Effector memory CD4-positive, alpha-beta T cell (primary cell): ENCODE measurements at regions not wholly inside any gene's neighbourhood (a gene's known extent, or its start where the extent isn't known, plus 50 kb on each side); places are given as distances from the start of the nearest gene placed in this dataset.
"Not testable (repeated sequence)": the region's sequence is repeated elsewhere in the genome, so short reads cannot be mapped to it uniquely, and the experiment has no call there.

ENCODE experiments used
- DNase-seq, 3 donors: peaks; one replicate each; pipeline ENCODE4 v3.0.0-alpha.2; 2020
- H3K27ac ChIP-seq: 2 replicates; pipeline ENCODE4 v1.7.0; 2013; ENCODE audit warnings: mild to moderate bottlenecking, low read length, moderate library complexity; ENCODE audit not compliant: insufficient read depth, poor library complexity, severe bottlenecking
- H3K27me3 ChIP-seq: replicated peaks from 2 replicates; pipeline ENCODE4 v1.7.0; 2013; ENCODE audit warnings: mild to moderate bottlenecking, low read length; ENCODE audit not compliant: insufficient read depth, control insufficient read depth, poor library complexity, severe bottlenecking
- H3K36me3 ChIP-seq: 2 replicates; pipeline ENCODE4 v1.7.0; 2013; ENCODE audit warnings: mild to moderate bottlenecking, low read length, moderate library complexity; ENCODE audit not compliant: control insufficient read depth, insufficient read depth
- H3K4me1 ChIP-seq: 2 replicates; pipeline ENCODE4 v1.7.0; 2013; ENCODE audit warnings: low read length, mild to moderate bottlenecking; ENCODE audit not compliant: control insufficient read depth, insufficient read depth, poor library complexity, severe bottlenecking
- H3K4me3 ChIP-seq: 2 replicates; pipeline ENCODE4 v1.7.0; 2013; ENCODE audit warnings: low read length, low read depth, mild to moderate bottlenecking; ENCODE audit not compliant: insufficient read depth, poor library complexity, severe bottlenecking
- H3K9me3 ChIP-seq: 2 replicates; pipeline ENCODE4 v1.7.0; 2013; ENCODE audit warnings: mild to moderate bottlenecking, low read length, moderate library complexity; ENCODE audit not compliant: control insufficient read depth

- H3K27ac ChIP-seq, H3K4me3 ChIP-seq, H3K9me3 ChIP-seq, H3K27me3 ChIP-seq, H3K4me1 ChIP-seq, H3K36me3 ChIP-seq, DNase-seq: not testable (repeated sequence)
These were observed 490.5 kb downstream of the DMAC1 start for GRCh38 chr9:7309051-7309450.

- Histone ChIP-seq H3K27ac (no peak overlapping the region), H3K4me3 (no peak overlapping the region), H3K27me3 (no peaks in the 10 kb centered on the region), H3K9me3 (peaks cover 2% of the 10 kb centered on the region), H3K4me1 (no peaks in the 10 kb centered on the region), H3K36me3 (no peaks in the 10 kb centered on the region)
- no peak for DNase-seq
These were observed 493.9 kb downstream of the DMAC1 start for GRCh38 chr9:7305677-7306076.

GRCh38 chr9:7304627-7304995, 495.0 kb downstream of the DMAC1 start:
- H3K4me1 ChIP-seq, result no peaks in the 10 kb centered on the region
- no peak overlapping the region for H3K27ac ChIP-seq
- peaks cover under 1% of the 10 kb centered on the region for H3K9me3 ChIP-seq
- H3K4me3 ChIP-seq, result no peak overlapping the region
- no peaks in the 10 kb centered on the region for H3K36me3 ChIP-seq
- H3K27me3 ChIP-seq, result no peaks in the 10 kb centered on the region
- no peak for DNase-seq

- H3K36me3 ChIP-seq, result no peaks in the 10 kb centered on the region
- no peaks in the 10 kb centered on the region for H3K9me3 ChIP-seq
- H3K27me3 ChIP-seq, result no peaks in the 10 kb centered on the region
- H3K4me3 ChIP-seq, result no peak overlapping the region
- H3K4me1 ChIP-seq, result no peaks in the 10 kb centered on the region
- H3K27ac ChIP-seq, result no peak overlapping the region
- DNase-seq, result no peak
These were observed 495.5 kb downstream of the DMAC1 start for GRCh38 chr9:7303907-7304626.

- DNase-seq, result no peak
- Histone ChIP-seq H3K4me3 (no peak overlapping the region), H3K9me3 (no peaks in the 10 kb centered on the region), H3K4me1 (no peaks in the 10 kb centered on the region), H3K36me3 (no peaks in the 10 kb centered on the region), H3K27me3 (no peaks in the 10 kb centered on the region), H3K27ac (no peak overlapping the region)
These were observed 499.1 kb downstream of the DMAC1 start for GRCh38 chr9:7300484-7300883.

- no peak for DNase-seq
- H3K27ac ChIP-seq, result no peak overlapping the region
These were observed 501.5 kb downstream of the DMAC1 start for GRCh38 chr9:7298123-7298522.

GRCh38 chr9:7297521-7297920, 502.1 kb downstream of the DMAC1 start:
- Histone ChIP-seq H3K27me3 (no peaks in the 10 kb centered on the region), H3K9me3 (no peaks in the 10 kb centered on the region), H3K4me1 (no peaks in the 10 kb centered on the region), H3K27ac (no peak overlapping the region), H3K36me3 (no peaks in the 10 kb centered on the region), H3K4me3 (no peak overlapping the region)
- DNase-seq, result no peak

More at GRCh38 chr9:7298123-7298522, 501.5 kb downstream of the DMAC1 start:
- Histone ChIP-seq H3K27me3 (no peaks in the 10 kb centered on the region), H3K9me3 (no peaks in the 10 kb centered on the region), H3K4me3 (no peak overlapping the region), H3K4me1 (no peaks in the 10 kb centered on the region), H3K36me3 (no peaks in the 10 kb centered on the region)

GRCh38 chr9:7293091-7293490, 506.5 kb downstream of the DMAC1 start:
- H3K36me3 ChIP-seq, result no peaks in the 10 kb centered on the region
- H3K27ac ChIP-seq, result no peak overlapping the region
- no peak overlapping the region for H3K4me3 ChIP-seq
- no peak for DNase-seq
- H3K27me3 ChIP-seq, result no peaks in the 10 kb centered on the region
- H3K4me1 ChIP-seq, result no peaks in the 10 kb centered on the region
- no peaks in the 10 kb centered on the region for H3K9me3 ChIP-seq

GRCh38 chr9:7289773-7290172, 509.8 kb downstream of the DMAC1 start:
- H3K4me3 ChIP-seq, result no peak overlapping the region

GRCh38 chr9:7287986-7288385, 511.6 kb downstream of the DMAC1 start:
- no peak overlapping the region for H3K4me3 ChIP-seq
- H3K4me1 ChIP-seq, result no peaks in the 10 kb centered on the region
- DNase-seq, result no peak
- no peaks in the 10 kb centered on the region for H3K9me3 ChIP-seq
- H3K27ac ChIP-seq, result no peak overlapping the region
- H3K36me3 ChIP-seq, result no peaks in the 10 kb centered on the region
- no peaks in the 10 kb centered on the region for H3K27me3 ChIP-seq

More at GRCh38 chr9:7289773-7290172, 509.8 kb downstream of the DMAC1 start:
- H3K36me3 ChIP-seq, result no peaks in the 10 kb centered on the region
- DNase-seq, result no peak
- no peak overlapping the region for H3K27ac ChIP-seq
- H3K27me3 ChIP-seq, result no peaks in the 10 kb centered on the region
- no peaks in the 10 kb centered on the region for H3K4me1 ChIP-seq
- H3K9me3 ChIP-seq, result no peaks in the 10 kb centered on the region
